Heart left ventricle (tissue), 13 donors: ENCODE measurements at regions not wholly inside any gene's neighbourhood (a gene's known extent, or its start where the extent isn't known, plus 50 kb on each side); places are given as distances from the start of the nearest gene placed in this dataset.
"Not testable (repeated sequence)": the region's sequence is repeated elsewhere in the genome, so short reads cannot be mapped to it uniquely, and the experiment has no call there.

Experiments used
- POLR2A ChIP-seq, 2 donors: fragments of 450-650 bp; IDR thresholded peaks; one replicate each; pipeline ENCODE4 v1.6.1; 2017; ENCODE audit warnings: antibody characterized with exemption in 2 of 2, mild to moderate bottlenecking in 2 of 2, moderate library complexity in 2 of 2
- TF ChIP-seq, protein P1 (sequence below), 12 donors: fragments of 200-600 bp; sonication (generic) in 4 of 12; IDR thresholded peaks; one replicate each; pipeline versions ENCODE4 v1.5.0 to v1.8.0; 2018 to 2022; ENCODE audit warnings: antibody characterized with exemption in 12 of 12, mild to moderate bottlenecking in 5 of 12
- donor health status: ischemic (EF 13 %, LVEDD 7.1; RV severe dilation, severe dysfunction).
- donor health status: DM: no; HTN: yes; CAD: no.
- donor health status: DM: no; HTN: no; CAD: no.
- donor health status: ischemic (EF 25% LVEDD 6.9; RV normal size, moderate dysfunction).
- donor health status: ischemic (EF 25% LVEDD 5.7; RV mildly dilated, moderate dysfunction).
- donor health status: ischemic (EF 35%, LVEDD 5.7; RV mildly dilated, moderate dysfunction).
- donor health status: nonischemic (EF 11% LVEDD 7.7; RV severe dilation, severe dysfunction).
- donor health status: DM: yes; HTN: yes; CAD: no.
- donor health status: PGD.
- donor health status: ischemic (EF 29% LVEDD 5.4; RV normal size, mild dysfunction).
- donor health status: nonischemic (EF 23%, LVEDD 6.1; RV moderate dilation, normal function).

DNA sequence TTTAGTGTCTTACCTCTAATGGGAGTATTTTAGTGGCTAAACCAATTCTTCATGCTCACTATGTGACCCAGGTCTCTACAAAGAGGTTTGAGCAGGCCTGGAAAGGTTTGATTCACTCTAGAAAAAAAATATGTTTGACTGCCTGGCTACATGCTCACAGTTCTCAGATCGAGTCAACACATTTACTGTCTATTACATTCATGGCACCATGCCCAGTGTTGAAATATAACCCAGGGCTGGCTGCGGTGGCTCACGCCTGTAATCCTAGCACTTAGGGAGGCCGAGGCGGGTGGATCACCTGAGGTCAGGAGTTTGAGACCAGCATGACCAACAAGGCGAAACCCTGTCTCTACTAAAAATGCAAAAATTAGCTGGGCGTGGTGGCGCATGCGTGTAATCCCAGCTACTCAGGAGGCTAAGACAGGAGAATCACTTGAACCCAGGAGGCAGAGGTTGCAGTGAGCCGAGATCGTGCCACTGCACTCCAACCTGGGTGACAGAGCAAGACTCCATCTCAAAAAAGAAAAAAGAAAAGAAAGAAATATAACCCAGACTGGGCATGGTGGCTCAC is 543.8 kb downstream of the HAPSTR1 start:
- TF ChIP-seq, protein P1, sequence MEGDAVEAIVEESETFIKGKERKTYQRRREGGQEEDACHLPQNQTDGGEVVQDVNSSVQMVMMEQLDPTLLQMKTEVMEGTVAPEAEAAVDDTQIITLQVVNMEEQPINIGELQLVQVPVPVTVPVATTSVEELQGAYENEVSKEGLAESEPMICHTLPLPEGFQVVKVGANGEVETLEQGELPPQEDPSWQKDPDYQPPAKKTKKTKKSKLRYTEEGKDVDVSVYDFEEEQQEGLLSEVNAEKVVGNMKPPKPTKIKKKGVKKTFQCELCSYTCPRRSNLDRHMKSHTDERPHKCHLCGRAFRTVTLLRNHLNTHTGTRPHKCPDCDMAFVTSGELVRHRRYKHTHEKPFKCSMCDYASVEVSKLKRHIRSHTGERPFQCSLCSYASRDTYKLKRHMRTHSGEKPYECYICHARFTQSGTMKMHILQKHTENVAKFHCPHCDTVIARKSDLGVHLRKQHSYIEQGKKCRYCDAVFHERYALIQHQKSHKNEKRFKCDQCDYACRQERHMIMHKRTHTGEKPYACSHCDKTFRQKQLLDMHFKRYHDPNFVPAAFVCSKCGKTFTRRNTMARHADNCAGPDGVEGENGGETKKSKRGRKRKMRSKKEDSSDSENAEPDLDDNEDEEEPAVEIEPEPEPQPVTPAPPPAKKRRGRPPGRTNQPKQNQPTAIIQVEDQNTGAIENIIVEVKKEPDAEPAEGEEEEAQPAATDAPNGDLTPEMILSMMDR (IDR thresholded peaks at IDR 0.05) = not testable (repeated sequence)
- TF ChIP-seq POLR2A (IDR thresholded peaks at IDR 0.05) = not testable (repeated sequence)
